Heart right ventricle (tissue), 16 donors: ENCODE measurements at regions not wholly inside any gene's neighbourhood (a gene's known extent, or its start where the extent isn't known, plus 50 kb on each side); places are given as distances from the start of the nearest gene placed in this dataset.
"Not testable (repeated sequence)": the region's sequence is repeated elsewhere in the genome, so short reads cannot be mapped to it uniquely, and the experiment has no call there.

Source experiments
- ATAC-seq, 8 donors: fragments of 200-7000 bp; cut with Tn5 transposase; one replicate each; pipeline ENCODE4 v1.9.1; 2020; ENCODE audit warnings: mild to moderate bottlenecking in 8 of 8, moderate library complexity in 8 of 8, moderate number of reproducible peaks in 1 of 8
- DNase-seq, 2 donors: peaks; one replicate each; pipeline ENCODE4 v3.0.0-alpha.2; 2020
- H3K27ac ChIP-seq, 10 donors: fragments of 200-600 bp; sonication (generic) in 2 of 10; one replicate each; pipeline versions ENCODE4 v1.5.0 to v1.8.0; 2020 to 2022; ENCODE audit warnings: mild to moderate bottlenecking in 3 of 10
- H3K27me3 ChIP-seq, 7 donors: fragments of 200-600 bp; one replicate each; pipeline ENCODE4 v1.8.0; 2021 to 2022; ENCODE audit warnings: mild to moderate bottlenecking in 2 of 7
- H3K36me3 ChIP-seq, 9 donors: fragments of 200-600 bp; sonication (generic) in 1 of 9; one replicate each; pipeline versions ENCODE4 v1.5.0 to v1.8.0; 2020 to 2022; ENCODE audit warnings: mild to moderate bottlenecking in 2 of 9
- H3K4me1 ChIP-seq, 9 donors: fragments of 200-600 bp; sonication (generic) in 1 of 9; one replicate each; pipeline versions ENCODE4 v1.5.0 to v1.8.0; 2020 to 2022; ENCODE audit warnings: mild to moderate bottlenecking in 4 of 9
- H3K4me3 ChIP-seq, 10 donors: fragments of 200-600 bp; sonication (generic) in 2 of 10; one replicate each; pipeline versions ENCODE4 v1.5.0 to v1.8.0; 2020 to 2022; ENCODE audit warnings: mild to moderate bottlenecking in 7 of 10, moderate library complexity in 2 of 10
- H3K9me3 ChIP-seq, 11 donors: fragments of 200-600 bp in 10 of 11; sonication (generic) in 2 of 11; one replicate each; pipeline versions ENCODE4 v1.5.0 to v1.8.0; 2013 to 2022; ENCODE audit warnings: mild to moderate bottlenecking in 2 of 11, control low read depth in 1 of 11, moderate library complexity in 1 of 11
- CTCF ChIP-seq, 9 donors: fragments of 200-600 bp; sonication (generic) in 2 of 9; IDR thresholded peaks; one replicate each; pipeline versions ENCODE4 v1.5.0 to v1.8.0; 2021 to 2022; ENCODE audit warnings: antibody characterized with exemption in 9 of 9, mild to moderate bottlenecking in 5 of 9, moderate library complexity in 1 of 9
- WGBS, 2 donors: extraction: QIAGEN DNeasy Blood & Tissue Kit; methylation state at CpG; one replicate each; pipeline ENCODE4 v1.1.7; 2013; ENCODE audit warnings: inconsistent platforms in 1 of 2; 5-methylcytosine and 5-hydroxymethylcytosine counted together
- intact Hi-C, 10 donors: fragments of 100-400 bp; cut with DNase I; formaldehyde crosslinking; loops; one replicate each; pipeline versions ENCODE4 v1.11.1 to v1.14.2; 2022
- donor health status: Arrhythmogenic right ventricular cardiomyopathy.
- donor health status: ischemic (EF 13 %, LVEDD 7.1; RV severe dilation, severe dysfunction).
- donor health status: healthy with polysubstance abuse.
- donor health status: DM: no; HTN: yes; CAD: no.
- donor health status: DM: no; HTN: no; CAD: no.
- donor health status: ischemic (EF 25% LVEDD 6.9; RV normal size, moderate dysfunction).
- donor health status: ischemic (EF 25% LVEDD 5.7; RV mildly dilated, moderate dysfunction).
- donor health status: healthy.
- donor health status: DM: yes; HTN: yes; CAD: no.
- donor health status: Ischemic cardiomyopathy.
- donor health status: ischemic (EF 35%, LVEDD 5.7; RV mildly dilated, moderate dysfunction).
- donor health status: nonischemic (EF 11% LVEDD 7.7; RV severe dilation, severe dysfunction).
- donor health status: DM: yes; HTN: yes; CAD: no.
- donor health status: PGD.
- donor health status: ischemic (EF 29% LVEDD 5.4; RV normal size, mild dysfunction).
- donor health status: nonischemic (EF 23%, LVEDD 6.1; RV moderate dilation, normal function).

- Histone ChIP-seq H3K4me3 (no peak overlapping the region), H3K4me1 (no peaks in the 10 kb centered on the region), H3K27ac (no peak overlapping the region), H3K9me3 (peaks cover 0 to 15% (median 0%) of the 10 kb centered on the region in 11 donors), H3K27me3 (no peaks in the 10 kb centered on the region), H3K36me3 (no peaks in the 10 kb centered on the region)
- ATAC-seq (no peak), DNase-seq (no peak)
- TF ChIP-seq CTCF (IDR thresholded peaks at IDR 0.05): no peak
- WGBS, 2 donors: 65 to 72% methylated on average over 2 of the region's 2 CpGs
- intact Hi-C loops: no loop called here
These were observed 1164.2 kb downstream of the BRINP3 start for GRCh38 chr1:189313488-189313887.

- Histone ChIP-seq H3K27ac (no peak overlapping the region), H3K9me3 (peaks cover 0 to 23% (median 0%) of the 10 kb centered on the region in 11 donors), H3K36me3 (no peaks in the 10 kb centered on the region), H3K27me3 (no peaks in the 10 kb centered on the region), H3K4me1 (no peaks in the 10 kb centered on the region), H3K4me3 (no peak overlapping the region)
- ATAC-seq (no peak), DNase-seq (no peak)
- TF ChIP-seq CTCF (IDR thresholded peaks at IDR 0.05): no peak
- intact Hi-C loops: no loop called here
- 76% methylated on average over 4 of the region's 4 CpGs for WGBS, 2 donors
These were observed 1162.4 kb downstream of the BRINP3 start for GRCh38 chr1:189315035-189315901.

GRCh38 chr1:189323091-189323490 is 1154.6 kb downstream of the BRINP3 start:
- TF ChIP-seq CTCF (IDR thresholded peaks at IDR 0.05): no peak
- DNase-seq (no peak), ATAC-seq (no peak)
- H3K9me3 ChIP-seq: peaks cover 0 to 25% (median 3%) of the 10 kb centered on the region in 11 donors
- H3K4me3 ChIP-seq: no peak overlapping the region
- H3K4me1 ChIP-seq: no peaks in the 10 kb centered on the region
- intact Hi-C loops: no loop called here
- 54 to 55% methylated on average over 3 of the region's 3 CpGs for WGBS, 2 donors
- H3K36me3 ChIP-seq: no peaks in the 10 kb centered on the region
- no peak overlapping the region for H3K27ac ChIP-seq
- no peaks in the 10 kb centered on the region for H3K27me3 ChIP-seq

GRCh38 chr1:189331071-189331470 is 1146.6 kb downstream of the BRINP3 start:
- ATAC-seq: not testable (repeated sequence)

More at GRCh38 chr1:189331071-189331470, 1146.6 kb downstream of the BRINP3 start:
- intact Hi-C loops, H3K4me1 ChIP-seq, H3K4me3 ChIP-seq, H3K36me3 ChIP-seq, H3K27me3 ChIP-seq, H3K27ac ChIP-seq, DNase-seq: not testable (repeated sequence)
- H3K9me3 ChIP-seq: peaks cover 0 to 40% (median 3%) of the 10 kb centered on the region in 11 donors
- WGBS, 2 donors: 76 to 86% methylated on average over 12 to 13 of the region's 13 CpGs
